Keratinocyte (primary cell): ENCODE measurements at regions not wholly inside any gene's neighbourhood (a gene's known extent, or its start where the extent isn't known, plus 50 kb on each side); places are given as distances from the start of the nearest gene placed in this dataset.
"Not testable (repeated sequence)": the region's sequence is repeated elsewhere in the genome, so short reads cannot be mapped to it uniquely, and the experiment has no call there.

Experiments
- DNase-seq: peaks from one replicate; pipeline ENCODE4 v3.0.0-alpha.2; 2011; ENCODE audit warnings: low read depth, missing footprints, low spot score
- FAIRE-seq: peaks from 2 replicates; lab custom pipeline; 2011; peaks lifted over from hg19 to GRCh38; lab: Jason Lieb, UNC
- H2AFZ ChIP-seq: 2 replicates; pipeline ENCODE4 v1.6.0; 2012; ENCODE audit warnings: low read length, control low read depth, inconsistent platforms; ENCODE audit not compliant: control insufficient read depth
- H3K27ac ChIP-seq: 2 replicates; pipeline ENCODE4 v1.5.1; 2011; ENCODE audit warnings: low read length; ENCODE audit not compliant: control insufficient read depth, insufficient read depth
- H3K27me3 ChIP-seq: 3 replicates; pipeline ENCODE4 v1.6.0; 2011; ENCODE audit warnings: low read length; ENCODE audit not compliant: control insufficient read depth, insufficient read depth; ENCODE audit errors: extremely low read depth
- H3K36me3 ChIP-seq, 2 experiments: 2 replicates in 1 of 2; 3 replicates in 1 of 2; pipeline ENCODE4 v1.5.1; 2011; ENCODE audit warnings: low read length in 2 of 2, mild to moderate bottlenecking in 1 of 2; ENCODE audit not compliant: control insufficient read depth in 2 of 2, insufficient read depth in 2 of 2; ENCODE audit errors: extremely low read depth in 1 of 2
- H3K4me1 ChIP-seq: 3 replicates; pipeline ENCODE4 v1.5.1; 2011; ENCODE audit warnings: low read length; ENCODE audit not compliant: control insufficient read depth, insufficient read depth; ENCODE audit errors: extremely low read depth
- H3K4me2 ChIP-seq: 3 replicates; pipeline ENCODE4 v1.6.0; 2011; ENCODE audit warnings: low read depth, low read length; ENCODE audit not compliant: control insufficient read depth, insufficient read depth; ENCODE audit errors: extremely low read depth
- H3K4me3 ChIP-seq, 3 experiments: fragments of 200-600 bp in 1 of 3; sonication (generic) in 1 of 3; 2 replicates in 2 of 3; 3 replicates in 1 of 3; pipeline ENCODE4 v1.5.1; 2011 to 2016; ENCODE audit warnings: low read length in 3 of 3, mild to moderate bottlenecking in 3 of 3, control low read depth in 2 of 3, inconsistent platforms in 1 of 3, low read depth in 1 of 3, mixed read lengths in 1 of 3, mixed run types in 1 of 3, moderate library complexity in 1 of 3; ENCODE audit not compliant: control insufficient read depth in 2 of 3, insufficient read depth in 2 of 3; ENCODE audit errors: extremely low read depth in 1 of 3
- H3K79me2 ChIP-seq: 2 replicates; pipeline ENCODE4 v1.6.0; 2012; ENCODE audit warnings: low read length; ENCODE audit not compliant: control insufficient read depth, insufficient read depth
- H3K9ac ChIP-seq: 3 replicates; pipeline ENCODE4 v1.6.0; 2011; ENCODE audit warnings: low read length; ENCODE audit not compliant: control insufficient read depth, insufficient read depth; ENCODE audit errors: extremely low read depth
- H3K9me1 ChIP-seq: 3 replicates; pipeline ENCODE4 v1.6.0; 2011; ENCODE audit warnings: low read length; ENCODE audit not compliant: control insufficient read depth, insufficient read depth; ENCODE audit errors: extremely low read depth
- H3K9me3 ChIP-seq: 2 replicates; pipeline ENCODE4 v1.5.1; 2012; ENCODE audit warnings: low read depth, low read length; ENCODE audit not compliant: control insufficient read depth
- H4K20me1 ChIP-seq: 3 replicates; pipeline ENCODE4 v1.6.0; 2011; ENCODE audit warnings: low read length; ENCODE audit not compliant: control insufficient read depth, insufficient read depth; ENCODE audit errors: extremely low read depth
- CTCF ChIP-seq, 3 experiments: IDR thresholded peaks in 1 of 3; conservative IDR thresholded peaks in 1 of 3; optimal IDR thresholded peaks in 1 of 3; 2 replicates in 2 of 3; 3 replicates in 1 of 3; pipeline versions ENCODE3 to v1.5.1; 2011; ENCODE audit warnings: low read length in 3 of 3, mild to moderate bottlenecking in 3 of 3, moderate library complexity in 2 of 3, control low read depth in 1 of 3, inconsistent platforms in 1 of 3; ENCODE audit not compliant: insufficient read depth in 2 of 3; ENCODE audit errors: extremely low read depth in 1 of 3
- EZH2 ChIP-seq: IDR thresholded peaks from one replicate; pipeline ENCODE4 v1.6.1; 2012; ENCODE audit warnings: inconsistent platforms, mild to moderate bottlenecking, low read length, moderate library complexity
- dilution Hi-C: fragments of 300-500 bp; cut with MboI; formaldehyde crosslinking; loops from one replicate; pipeline ENCODE4 v1.7.0; 2020; ENCODE audit warnings: low sequenced_read_pairs; ENCODE audit not compliant: extremely low pct_ligation_motif_present

- no peak for FAIRE-seq
- no peak overlapping the region for H3K4me3 ChIP-seq
- no peak overlapping the region for H3K4me2 ChIP-seq
- H2AFZ ChIP-seq: no peak overlapping the region
- no peaks in the 10 kb centered on the region for H3K79me2 ChIP-seq
- dilution Hi-C loops: no loop called here
- no peaks in the 10 kb centered on the region for H3K36me3 ChIP-seq
- H3K9ac ChIP-seq: no peak overlapping the region
- H3K4me1 ChIP-seq: no peaks in the 10 kb centered on the region
- H3K9me1 ChIP-seq: no peaks in the 10 kb centered on the region
- no peak overlapping the region for H3K27ac ChIP-seq
- no peaks in the 10 kb centered on the region for H3K27me3 ChIP-seq
- TF ChIP-seq EZH2: no peak
- TF ChIP-seq CTCF (optimal IDR thresholded peaks at IDR 0.05 in 1 of 3, IDR thresholded peaks at IDR 0.05 in 1 of 3, conservative IDR thresholded peaks at IDR 0.05 in 1 of 3; ENCODE audit: extremely low read depth in 1 of 3, insufficient read depth in 2 of 3, low read length in 3 of 3): no peak
- H4K20me1 ChIP-seq: no peaks in the 10 kb centered on the region
- no peaks in the 10 kb centered on the region for H3K9me3 ChIP-seq
- no peak for DNase-seq
Observed at GRCh38 chr3:65262548-65262947, 574.7 kb upstream of the ADAMTS9 start.

- DNase-seq: no peak
- no peak overlapping the region for H3K4me2 ChIP-seq
- TF ChIP-seq EZH2: no peak
- TF ChIP-seq CTCF (optimal IDR thresholded peaks at IDR 0.05 in 1 of 3, IDR thresholded peaks at IDR 0.05 in 1 of 3, conservative IDR thresholded peaks at IDR 0.05 in 1 of 3; ENCODE audit: extremely low read depth in 1 of 3, insufficient read depth in 2 of 3, low read length in 3 of 3): no peak
- no peaks in the 10 kb centered on the region for H3K36me3 ChIP-seq
- FAIRE-seq: no peak
- no peak overlapping the region for H3K9ac ChIP-seq
- dilution Hi-C loops: no loop called here
- no peaks in the 10 kb centered on the region for H3K27me3 ChIP-seq
- no peaks in the 10 kb centered on the region for H3K9me3 ChIP-seq
- H2AFZ ChIP-seq: no peak overlapping the region
- H3K9me1 ChIP-seq: no peaks in the 10 kb centered on the region
- H4K20me1 ChIP-seq: no peaks in the 10 kb centered on the region
- H3K4me1 ChIP-seq: no peaks in the 10 kb centered on the region
- no peak overlapping the region for H3K27ac ChIP-seq
- H3K4me3 ChIP-seq: no peak overlapping the region
- no peaks in the 10 kb centered on the region for H3K79me2 ChIP-seq
Observed at GRCh38 chr3:65259946-65260345, 572.1 kb upstream of the ADAMTS9 start.

DNA sequence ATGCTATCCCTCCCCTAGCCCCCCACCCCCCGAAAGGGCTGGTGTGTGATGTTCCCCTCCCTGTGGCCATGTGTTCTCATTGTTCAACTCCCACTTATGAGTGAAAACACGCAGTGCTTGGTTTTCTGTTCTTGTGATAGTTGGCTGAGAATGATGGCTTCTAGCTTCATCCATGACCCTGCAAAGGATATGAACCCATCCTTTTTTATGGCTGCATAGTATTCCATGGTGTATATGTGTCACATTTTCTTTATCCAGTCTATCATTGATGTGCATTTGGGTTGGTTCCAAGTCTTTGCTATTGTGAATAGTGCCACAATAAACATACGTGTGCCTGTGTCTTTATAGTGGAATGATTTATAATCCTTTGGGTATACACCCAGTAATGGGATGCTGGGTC, 565.1 kb upstream of the ADAMTS9 start:
- H3K9me3 ChIP-seq, H3K4me2 ChIP-seq, FAIRE-seq, DNase-seq, H3K79me2 ChIP-seq, H3K9ac ChIP-seq, H2AFZ ChIP-seq, H3K4me3 ChIP-seq, H3K4me1 ChIP-seq, H3K27ac ChIP-seq, H4K20me1 ChIP-seq, dilution Hi-C loops, H3K36me3 ChIP-seq, H3K27me3 ChIP-seq, H3K9me1 ChIP-seq: not testable (repeated sequence)
